ENCODE measurements at regions not wholly inside any gene's neighbourhood (a gene's known extent, or its start where the extent isn't known, plus 50 kb on each side); places are given as distances from the start of the nearest gene placed in this dataset.
"Not testable (repeated sequence)": the region's sequence is repeated elsewhere in the genome, so short reads cannot be mapped to it uniquely, and the experiment has no call there.

- DNase-seq (ENCODE audit: low read depth): no peak
Measured at GRCh38 chr1:65527707-65528503, 107.4 kb downstream of the LEPR start.

GRCh38 chr1:65531972-65532570 is 111.6 kb downstream of the LEPR start:
- no peak for DNase-seq (ENCODE audit: low read depth)

GRCh38 chr1:65535981-65536380 is 115.5 kb downstream of the LEPR start:
- DNase-seq (ENCODE audit: low read depth): no peak

- no peak for DNase-seq (ENCODE audit: low read depth)
Measured at GRCh38 chr1:65538086-65538485, 117.6 kb downstream of the LEPR start.

GRCh38 chr1:65538664-65539063 is 118.2 kb downstream of the LEPR start:
- no peak for DNase-seq (ENCODE audit: low read depth)

GRCh38 chr1:65539266-65540131 is 119.0 kb downstream of the LEPR start:
- no peak for DNase-seq (ENCODE audit: low read depth)

GRCh38 chr1:65541161-65541560 is 120.7 kb downstream of the LEPR start:
- no peak for DNase-seq (ENCODE audit: low read depth)

GRCh38 chr1:65541865-65542264 is 121.4 kb downstream of the LEPR start:
- DNase-seq (ENCODE audit: low read depth): no peak

GRCh38 chr1:65542592-65542991 is 122.1 kb downstream of the LEPR start:
- DNase-seq (ENCODE audit: low read depth): not testable (repeated sequence)

- not testable (repeated sequence) for DNase-seq (ENCODE audit: low read depth)
Measured at GRCh38 chr1:65550306-65551010, 130.0 kb downstream of the LEPR start.

- DNase-seq (ENCODE audit: low read depth): not testable (repeated sequence)
Measured at GRCh38 chr1:65552484-65552883, 132.0 kb downstream of the LEPR start.

- not testable (repeated sequence) for DNase-seq (ENCODE audit: low read depth)
Measured at GRCh38 chr1:65554086-65554764, 133.8 kb downstream of the LEPR start.

GRCh38 chr1:65554829-65555228 is 134.4 kb downstream of the LEPR start:
- DNase-seq (ENCODE audit: low read depth): no peak

GRCh38 chr1:65558215-65558614 is 137.7 kb downstream of the LEPR start:
- DNase-seq (ENCODE audit: low read depth): no peak

- DNase-seq (ENCODE audit: low read depth): no peak
Measured at GRCh38 chr1:65564493-65564892, 144.0 kb downstream of the LEPR start.

GRCh38 chr1:65568285-65568684 is 147.8 kb downstream of the LEPR start:
- DNase-seq (ENCODE audit: low read depth): no peak

GRCh38 chr1:65572701-65573421 is 152.4 kb downstream of the LEPR start:
- DNase-seq (ENCODE audit: low read depth): no peak

GRCh38 chr1:65577278-65577677 is 156.8 kb downstream of the LEPR start:
- DNase-seq (ENCODE audit: low read depth): no peak

GRCh38 chr1:65577982-65578381 is 157.5 kb downstream of the LEPR start:
- not testable (repeated sequence) for DNase-seq (ENCODE audit: low read depth)

GRCh38 chr1:65581119-65581518 is 160.7 kb downstream of the LEPR start:
- DNase-seq (ENCODE audit: low read depth): no peak

GRCh38 chr1:65584399-65584798 is 163.9 kb downstream of the LEPR start:
- no peak for DNase-seq (ENCODE audit: low read depth)

All from activated T-helper 9 cell treated with anti-CD3 and anti-CD28 coated beads, Interleukin-2, amount 50 U/mL, for 16 hours (primary cell).